GM12878 (cell line): ENCODE measurements at regions not wholly inside any gene's neighbourhood (a gene's known extent, or its start where the extent isn't known, plus 50 kb on each side); places are given as distances from the start of the nearest gene placed in this dataset.

Experiments
- ATAC-seq: fragments of 200-7000 bp; cut with Tn5 transposase; 3 replicates; pipeline ENCODE4 v1.9.1; 2020; ENCODE audit warnings: mild to moderate bottlenecking, moderate library complexity
- BruUV-seq: library from RNA; stranded (reverse); fragments of 400-500 nt; replicated peaks from 2 replicates; lab custom pipeline; 2021; lab: Mats Ljungman, UMichigan
- CTCF ChIA-PET: fragments of 300-600 bp; sonication (Branson Sonifier 250); formaldehyde crosslinking; extraction: SDS; loops from one replicate; lab custom pipeline; 2021; ENCODE audit warnings: inconsistent platforms; lab: Yijun Ruan, JAX
- POLR2A ChIA-PET: fragments of 350-600 bp; formaldehyde crosslinking; extraction: SDS; loops from one replicate; lab custom pipeline; 2021; ENCODE audit warnings: inconsistent platforms; lab: Charles Lee
- RAD21 ChIA-PET: fragments of 300-600 bp; sonication (Branson Sonifier 250); formaldehyde crosslinking; loops from one replicate; lab custom pipeline; 2023; ENCODE audit warnings: antibody characterized with exemption; ENCODE audit not compliant: unreplicated experiment; lab: Charles Lee
- SMC1A ChIA-PET: fragments of 300-600 bp; sonication (Branson Sonifier 250); formaldehyde crosslinking; loops from one replicate; lab custom pipeline; 2023; ENCODE audit not compliant: unreplicated experiment, uncharacterized antibody; lab: Charles Lee
- DNase-seq: peaks from one replicate; pipeline ENCODE4 v3.0.0-alpha.2; 2011; ENCODE audit warnings: low read depth, low spot score
- FAIRE-seq: peaks from 3 replicates; lab custom pipeline; 2011; peaks lifted over from hg19 to GRCh38; lab: Jason Lieb, UNC
- H2AFZ ChIP-seq: 2 replicates; pipeline ENCODE4 v1.6.0; 2011; ENCODE audit warnings: low read depth, low read length, control low read depth; ENCODE audit not compliant: control insufficient read depth
- H3K27ac ChIP-seq: 2 replicates; pipeline ENCODE4 v1.5.1; 2011; ENCODE audit warnings: control low read depth; ENCODE audit not compliant: control insufficient read depth, insufficient read depth
- H3K27me3 ChIP-seq, 2 experiments: replicated peaks in 1 of 2; 2 replicates each; pipeline versions ENCODE4 v1.6.0 to v1.6.1; 2011; ENCODE audit warnings: low read length in 1 of 2; ENCODE audit not compliant: control insufficient read depth in 2 of 2, insufficient read depth in 2 of 2
- H3K36me3 ChIP-seq, 2 experiments: 2 replicates each; pipeline ENCODE4 v1.5.1; 2011; ENCODE audit warnings: low read length in 1 of 2; ENCODE audit not compliant: control insufficient read depth in 2 of 2, insufficient read depth in 2 of 2
- H3K4me1 ChIP-seq: 2 replicates; pipeline ENCODE4 v1.6.1; 2011; ENCODE audit warnings: mild to moderate bottlenecking, low read length, moderate library complexity, mixed read lengths; ENCODE audit not compliant: control insufficient read depth, insufficient read depth
- H3K4me2 ChIP-seq: 2 replicates; pipeline ENCODE4 v1.6.0; 2011; ENCODE audit warnings: control low read depth; ENCODE audit not compliant: control insufficient read depth, insufficient read depth
- H3K4me3 ChIP-seq: fragments of 200-600 bp; sonication (generic); 2 replicates; pipeline ENCODE4 v1.5.1; 2016
- H3K79me2 ChIP-seq: 2 replicates; pipeline ENCODE4 v1.6.0; 2011; ENCODE audit warnings: low read length; ENCODE audit not compliant: control insufficient read depth, insufficient read depth
- H3K9ac ChIP-seq: 2 replicates; pipeline ENCODE4 v1.8.0; 2011; ENCODE audit warnings: low read length, control low read depth, mixed read lengths; ENCODE audit not compliant: control insufficient read depth, insufficient read depth
- H3K9me3 ChIP-seq: replicated peaks from 3 replicates; pipeline ENCODE4 v1.5.1; 2011; ENCODE audit warnings: mild to moderate bottlenecking, low read length; ENCODE audit not compliant: control insufficient read depth, insufficient read depth
- H4K20me1 ChIP-seq: 2 replicates; pipeline ENCODE4 v1.6.0; 2011; ENCODE audit not compliant: control insufficient read depth, insufficient read depth
- ATF7 ChIP-seq: fragments of 450-650 bp; IDR thresholded peaks from 2 replicates; pipeline ENCODE4 v1.6.1; 2016; ENCODE audit warnings: low read depth, mild to moderate bottlenecking
- CREM ChIP-seq: IDR thresholded peaks from 2 replicates; pipeline ENCODE4 v1.6.1; 2014; ENCODE audit warnings: antibody characterized with exemption, low read depth
- EP300 ChIP-seq, 2 experiments: fragments of 150-350 bp in 1 of 2; IDR thresholded peaks; 2 replicates each; pipeline ENCODE4 v1.6.1; 2011 to 2012; ENCODE audit warnings: low read depth in 2 of 2, low read length in 2 of 2, borderline replicate concordance in 1 of 2, improper control_type of control experiment in 1 of 2, inconsistent platforms in 1 of 2; ENCODE audit not compliant: control insufficient read depth in 1 of 2
- ETV6 ChIP-seq, 2 experiments: fragments of 450-650 bp in 1 of 2; IDR thresholded peaks in 1 of 2; conservative IDR thresholded peaks in 1 of 2; 2 replicates each; pipeline ENCODE4 v1.6.1; 2014; ENCODE audit warnings: antibody characterized with exemption in 1 of 2, borderline replicate concordance in 1 of 2, low read depth in 1 of 2, mild to moderate bottlenecking in 1 of 2, moderate library complexity in 1 of 2
- MEF2B ChIP-seq: fragments of 450-650 bp; IDR thresholded peaks from 2 replicates; pipeline ENCODE4 v1.6.1; 2018; ENCODE audit warnings: mild to moderate bottlenecking, moderate library complexity; ENCODE audit not compliant: partially characterized antibody, poor library complexity, severe bottlenecking
- MTA3 ChIP-seq: IDR thresholded peaks from 2 replicates; pipeline ENCODE4 v1.6.1; 2012; ENCODE audit warnings: low read length, inconsistent platforms, borderline replicate concordance
- NR2C1 ChIP-seq: fragments of 450-650 bp; IDR thresholded peaks from 2 replicates; pipeline ENCODE4 v1.6.1; 2017; ENCODE audit warnings: antibody characterized with exemption, mild to moderate bottlenecking, moderate library complexity
- RAD21 ChIP-seq: IDR thresholded peaks from 2 replicates; pipeline ENCODE4 v1.6.1; 2011; ENCODE audit warnings: mild to moderate bottlenecking, low read depth, low read length, moderate library complexity; ENCODE audit not compliant: insufficient read depth
- SUZ12 ChIP-seq: fragments of 200-600 bp; sonication (generic); IDR thresholded peaks from one replicate; pipeline ENCODE4 v1.6.1; 2018; ENCODE audit warnings: antibody characterized with exemption, mild to moderate bottlenecking; ENCODE audit not compliant: unreplicated experiment
- WRNIP1 ChIP-seq: IDR thresholded peaks from 2 replicates; pipeline ENCODE4 v1.6.1; 2011; ENCODE audit warnings: low read depth, low read length, improper control_type of control experiment, borderline replicate concordance
- ZNF207 ChIP-seq: fragments of 450-650 bp; IDR thresholded peaks from 2 replicates; pipeline ENCODE4 v1.6.1; 2014; ENCODE audit warnings: antibody characterized with exemption, mild to moderate bottlenecking, borderline replicate concordance
- ZNF24 ChIP-seq: fragments of 450-650 bp; IDR thresholded peaks from 2 replicates; pipeline ENCODE4 v1.6.1; 2017; ENCODE audit warnings: antibody characterized with exemption, mild to moderate bottlenecking
- ZSCAN29 ChIP-seq: fragments of 450-650 bp; IDR thresholded peaks from 2 replicates; pipeline ENCODE4 v1.6.1; 2017; ENCODE audit warnings: mild to moderate bottlenecking, moderate library complexity
- ZZZ3 ChIP-seq: IDR thresholded peaks from 2 replicates; pipeline ENCODE4 v1.6.1; 2011; ENCODE audit warnings: low read depth; ENCODE audit not compliant: control insufficient read depth, insufficient read length
- WGBS: methylation state at CpG from one replicate; pipeline ENCODE4 v1.1.6; 2016; ENCODE audit warnings: low lambda C conversion rate; ENCODE audit not compliant: insufficient replicate concordance, insufficient coverage; ENCODE audit errors: missing lambda C conversion rate; 5-methylcytosine and 5-hydroxymethylcytosine counted together
- in situ Hi-C: fragments of 300-500 bp; cut with MboI; formaldehyde crosslinking; loops from 9 replicates; pipeline ENCODE4 v1.14.3; 2018; ENCODE audit warnings: mixed read lengths
- intact Hi-C: fragments of 100-400 bp; cut with micrococcal nuclease; formaldehyde crosslinking; loops from one replicate; pipeline ENCODE4 v1.14.2; 2022; ENCODE audit not compliant: unreplicated experiment
- TF ChIP-seq, protein P1 (sequence below): fragments of 450-650 bp; IDR thresholded peaks from 2 replicates; pipeline ENCODE4 v1.6.1; 2017; ENCODE audit warnings: antibody characterized with exemption, mild to moderate bottlenecking, moderate library complexity
- TF ChIP-seq, protein P2 (sequence below): IDR thresholded peaks from 2 replicates; pipeline ENCODE4 v1.6.1; 2012; ENCODE audit warnings: low read depth, low read length, improper control_type of control experiment
- TF ChIP-seq, protein P3 (sequence below): IDR thresholded peaks from 2 replicates; pipeline ENCODE4 v1.6.1; 2011; ENCODE audit warnings: low read depth, low read length, improper control_type of control experiment, borderline replicate concordance

GRCh38 chr18:67783196-67783946 lies 266.9 kb upstream of the DSEL start (continued):
- TF ChIP-seq, protein P1, sequence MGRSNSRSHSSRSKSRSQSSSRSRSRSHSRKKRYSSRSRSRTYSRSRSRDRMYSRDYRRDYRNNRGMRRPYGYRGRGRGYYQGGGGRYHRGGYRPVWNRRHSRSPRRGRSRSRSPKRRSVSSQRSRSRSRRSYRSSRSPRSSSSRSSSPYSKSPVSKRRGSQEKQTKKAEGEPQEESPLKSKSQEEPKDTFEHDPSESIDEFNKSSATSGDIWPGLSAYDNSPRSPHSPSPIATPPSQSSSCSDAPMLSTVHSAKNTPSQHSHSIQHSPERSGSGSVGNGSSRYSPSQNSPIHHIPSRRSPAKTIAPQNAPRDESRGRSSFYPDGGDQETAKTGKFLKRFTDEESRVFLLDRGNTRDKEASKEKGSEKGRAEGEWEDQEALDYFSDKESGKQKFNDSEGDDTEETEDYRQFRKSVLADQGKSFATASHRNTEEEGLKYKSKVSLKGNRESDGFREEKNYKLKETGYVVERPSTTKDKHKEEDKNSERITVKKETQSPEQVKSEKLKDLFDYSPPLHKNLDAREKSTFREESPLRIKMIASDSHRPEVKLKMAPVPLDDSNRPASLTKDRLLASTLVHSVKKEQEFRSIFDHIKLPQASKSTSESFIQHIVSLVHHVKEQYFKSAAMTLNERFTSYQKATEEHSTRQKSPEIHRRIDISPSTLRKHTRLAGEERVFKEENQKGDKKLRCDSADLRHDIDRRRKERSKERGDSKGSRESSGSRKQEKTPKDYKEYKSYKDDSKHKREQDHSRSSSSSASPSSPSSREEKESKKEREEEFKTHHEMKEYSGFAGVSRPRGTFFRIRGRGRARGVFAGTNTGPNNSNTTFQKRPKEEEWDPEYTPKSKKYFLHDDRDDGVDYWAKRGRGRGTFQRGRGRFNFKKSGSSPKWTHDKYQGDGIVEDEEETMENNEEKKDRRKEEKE: no peak
- TF ChIP-seq ZZZ3: no peak
- TF ChIP-seq ETV6 (conservative IDR thresholded peaks at IDR 0.05 in 1 of 2, IDR thresholded peaks at IDR 0.05 in 1 of 2; ENCODE audit: borderline replicate concordance in 1 of 2, low read depth in 1 of 2): no peak
- TF ChIP-seq, protein P2, sequence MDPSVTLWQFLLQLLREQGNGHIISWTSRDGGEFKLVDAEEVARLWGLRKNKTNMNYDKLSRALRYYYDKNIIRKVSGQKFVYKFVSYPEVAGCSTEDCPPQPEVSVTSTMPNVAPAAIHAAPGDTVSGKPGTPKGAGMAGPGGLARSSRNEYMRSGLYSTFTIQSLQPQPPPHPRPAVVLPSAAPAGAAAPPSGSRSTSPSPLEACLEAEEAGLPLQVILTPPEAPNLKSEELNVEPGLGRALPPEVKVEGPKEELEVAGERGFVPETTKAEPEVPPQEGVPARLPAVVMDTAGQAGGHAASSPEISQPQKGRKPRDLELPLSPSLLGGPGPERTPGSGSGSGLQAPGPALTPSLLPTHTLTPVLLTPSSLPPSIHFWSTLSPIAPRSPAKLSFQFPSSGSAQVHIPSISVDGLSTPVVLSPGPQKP: no peak

GRCh38 chr18:67778016-67778415 lies 261.5 kb upstream of the DSEL start:
- BruUV-seq: no TSS peak
- no peaks in the 10 kb centered on the region for H3K36me3 ChIP-seq
- no peaks in the 10 kb centered on the region for H3K27me3 ChIP-seq
- no peak overlapping the region for H2AFZ ChIP-seq
- RAD21 ChIA-PET: no interaction called here
- TF ChIP-seq CREM (no peak), RAD21 (no peak), ZNF207 (no peak), SUZ12 (no peak), MTA3 (no peak), EP300 (IDR thresholded peaks at IDR 0.05; ENCODE audit: borderline replicate concordance in 1 of 2, control insufficient read depth in 1 of 2, low read depth in 2 of 2, low read length in 2 of 2) (no peak), WRNIP1 (no peak), ZNF24 (no peak), ZSCAN29 (no peak), MEF2B (no peak), ATF7 (no peak), NR2C1 (no peak)
- TF ChIP-seq, protein P3, sequence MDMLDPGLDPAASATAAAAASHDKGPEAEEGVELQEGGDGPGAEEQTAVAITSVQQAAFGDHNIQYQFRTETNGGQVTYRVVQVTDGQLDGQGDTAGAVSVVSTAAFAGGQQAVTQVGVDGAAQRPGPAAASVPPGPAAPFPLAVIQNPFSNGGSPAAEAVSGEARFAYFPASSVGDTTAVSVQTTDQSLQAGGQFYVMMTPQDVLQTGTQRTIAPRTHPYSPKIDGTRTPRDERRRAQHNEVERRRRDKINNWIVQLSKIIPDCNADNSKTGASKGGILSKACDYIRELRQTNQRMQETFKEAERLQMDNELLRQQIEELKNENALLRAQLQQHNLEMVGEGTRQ: no peak
- TF ChIP-seq, all 136 proteins: peak for 0
- H3K9me3 ChIP-seq: no peaks in the 10 kb centered on the region
- H3K27ac ChIP-seq: no peak overlapping the region
- H4K20me1 ChIP-seq: no peaks in the 10 kb centered on the region
- ChIA-PET SMC1A (no interaction called here), POLR2A (no interaction called here), CTCF (no interaction called here)
- no peak overlapping the region for H3K9ac ChIP-seq
- DNase-seq (no peak), ATAC-seq (no peak), FAIRE-seq (no peak)
- H3K4me2 ChIP-seq: no peak overlapping the region
- no peaks in the 10 kb centered on the region for H3K79me2 ChIP-seq
- WGBS: 0% methylated on average over 3 of the region's 3 CpGs
- intact Hi-C loops (no loop called here), in situ Hi-C loops (no loop called here)
- H3K4me1 ChIP-seq: no peaks in the 10 kb centered on the region
- no peak overlapping the region for H3K4me3 ChIP-seq
